ENCODE measurements at regions not wholly inside any gene's neighbourhood (a gene's known extent, or its start where the extent isn't known, plus 50 kb on each side); places are given as distances from the start of the nearest gene placed in this dataset.

- DNase-seq (ENCODE audit: low read depth), result no peak
- TF ChIP-seq CTCF (IDR thresholded peaks at IDR 0.05; ENCODE audit: insufficient read depth, low read depth, low read length), result no peak
Observed at GRCh38 chrX:7985568-7985967, 58.4 kb upstream of the PNPLA4 start.

DNA sequence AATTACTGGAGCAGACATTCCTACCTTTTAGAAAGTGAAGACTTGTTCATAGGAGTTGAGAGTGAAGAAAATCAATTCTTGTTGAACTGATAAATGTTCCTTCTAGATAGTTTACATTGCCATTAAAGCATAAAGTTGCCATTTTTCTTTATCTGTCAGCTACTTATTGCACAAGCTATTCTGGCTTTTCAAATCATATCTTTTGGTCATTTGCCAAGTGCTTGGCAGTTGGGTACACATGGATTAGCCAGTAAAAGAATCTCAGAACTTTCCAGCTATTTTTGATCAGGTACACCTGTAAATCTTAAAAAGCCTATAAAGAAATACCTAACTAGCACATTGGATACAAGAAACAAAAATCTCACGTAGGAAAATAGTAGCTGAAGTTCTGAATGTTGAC is 56.4 kb upstream of the PNPLA4 start:
- no peak for DNase-seq (ENCODE audit: low read depth)
- TF ChIP-seq CTCF (IDR thresholded peaks at IDR 0.05; ENCODE audit: insufficient read depth, low read depth, low read length), result no peak
- no peak overlapping the region for H3K4me3 ChIP-seq (ENCODE audit: low read depth, low read length)

More at GRCh38 chrX:7985568-7985967, 58.4 kb upstream of the PNPLA4 start:
- H3K4me3 ChIP-seq (ENCODE audit: low read depth, low read length), result no peak overlapping the region
